ENCODE measurements at regions not wholly inside any gene's neighbourhood (a gene's known extent, or its start where the extent isn't known, plus 50 kb on each side); places are given as distances from the start of the nearest gene placed in this dataset.

DNA sequence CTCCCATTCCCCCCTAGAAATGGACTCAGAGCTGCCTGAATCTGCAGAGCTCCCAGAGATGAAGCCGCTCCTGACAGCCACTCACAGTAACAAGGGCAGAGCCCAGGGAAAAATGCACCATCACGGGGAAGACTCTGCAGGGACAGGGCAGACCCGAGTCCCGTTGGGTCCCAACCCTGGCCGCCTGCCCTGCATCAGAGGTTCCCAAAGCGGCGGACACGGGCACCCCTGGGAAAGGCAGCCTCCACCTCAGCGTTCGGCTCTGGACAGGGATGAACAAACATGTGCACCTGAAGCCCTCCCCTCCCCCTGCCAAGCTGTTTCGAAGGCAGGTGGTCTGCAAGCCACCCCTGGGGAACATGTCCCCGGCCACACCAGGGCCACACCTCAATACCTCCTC is 320.4 kb downstream of the ADGRD1 start:
- H3K4ac ChIP-seq (replicated peaks; ENCODE audit: insufficient read length, low read depth, low read length) = no peak overlapping the region
- H3K9me3 ChIP-seq (ENCODE audit: insufficient read depth in 2 of 2, low read depth in 1 of 2, low read length in 1 of 2) = no peaks in the 10 kb centered on the region
- no peak overlapping the region for H4K5ac ChIP-seq (ENCODE audit: insufficient read length, low read depth, low read length)
- H3K9ac ChIP-seq (replicated peaks in 1 of 4; ENCODE audit: extremely low read depth in 1 of 4, low read depth in 3 of 4, low read length in 3 of 4) = no peak overlapping the region
- H2BK15ac ChIP-seq (ENCODE audit: low read length) = no peak overlapping the region
- TF ChIP-seq RBBP5 (IDR thresholded peaks at IDR 0.05; ENCODE audit: borderline replicate concordance, low read depth, low read length) = no peak
- TF ChIP-seq KDM4A (IDR thresholded peaks at IDR 0.05; ENCODE audit: low read depth, low read length, severe bottlenecking) = no peak
- no peak for TF ChIP-seq BACH1 (IDR thresholded peaks at IDR 0.05; ENCODE audit: low read length)
- TF ChIP-seq TEAD4 (IDR thresholded peaks at IDR 0.05; ENCODE audit: low read depth, low read length) = no peak
- H3K4me3 ChIP-seq (ENCODE audit: extremely low read depth in 1 of 4, insufficient read depth in 2 of 4, low read depth in 3 of 4, low read length in 4 of 4) = no peak overlapping the region
- no peak for DNase-seq (ENCODE audit: low read depth in 1 of 2, low spot score in 2 of 2)
- H2BK12ac ChIP-seq (ENCODE audit: low read depth, low read length) = no peak overlapping the region
- no peak overlapping the region for H2BK20ac ChIP-seq (ENCODE audit: low read length)
- ChIA-PET CTCF (ENCODE audit: partially characterized antibody) (interaction anchor here (0.6 kb wide), 1 partner anchor 82 kb away, joined by 3 read pairs; no protein-coding TSS in a partner anchor), POLR2A (ENCODE audit: partially characterized antibody) (interaction anchor here (1.0 kb wide), 1 partner anchor 10 kb away, joined by 3 read pairs; no protein-coding TSS in a partner anchor)
- 93% methylated on average over 10 of the region's 12 CpGs; no CpG with 5 or more reads in 1 of the 2 experiments for WGBS, 2 experiments (ENCODE audit: extremely low coverage in 1 of 2, insufficient coverage in 1 of 2, insufficient read length in 1 of 2, insufficient replicate concordance in 2 of 2, low coverage in 1 of 2, low lambda C conversion rate in 2 of 2, missing lambda C conversion rate in 1 of 2)
- H2BK120ac ChIP-seq (replicated peaks; ENCODE audit: low read depth, low read length) = no peak overlapping the region
- H2AK5ac ChIP-seq (ENCODE audit: low read depth, low read length) = no peak overlapping the region
- no peak overlapping the region for H3K23ac ChIP-seq (ENCODE audit: insufficient read length)
- H3K4me2 ChIP-seq (ENCODE audit: insufficient read depth in 1 of 2, low read depth in 2 of 2, low read length in 2 of 2) = no peak overlapping the region
- peaks cover 0 to 5% of the 10 kb centered on the region in 2 experiments for H4K20me1 ChIP-seq (replicated peaks in 1 of 2; ENCODE audit: control insufficient read depth in 1 of 2, insufficient read depth in 2 of 2, low read length in 2 of 2)
- H3K79me1 ChIP-seq (ENCODE audit: low read depth, low read length) = no peaks in the 10 kb centered on the region
- H3K18ac ChIP-seq (ENCODE audit: extremely low read depth, low read length) = no peak overlapping the region
- no peak overlapping the region for H4K8ac ChIP-seq (ENCODE audit: extremely low read depth, insufficient read depth, low read length)
- no peak for FAIRE-seq
- no peaks in the 10 kb centered on the region for H3K27me3 ChIP-seq (replicated peaks in 1 of 4; ENCODE audit: control insufficient read depth in 3 of 4, extremely low read depth in 1 of 4, insufficient read depth in 3 of 4, low read length in 3 of 4)
- no peak overlapping the region for H3K56ac ChIP-seq (replicated peaks; ENCODE audit: insufficient read length, low read depth, low read length)
- H2AFZ ChIP-seq (ENCODE audit: low read length) = no peak overlapping the region
- peaks cover 5% of the 10 kb centered on the region; the same call in 1 of the 2 replicates for H3K23me2 ChIP-seq (ENCODE audit: low read depth, low read length)
- H2BK5ac ChIP-seq (ENCODE audit: low read depth, low read length) = no peak overlapping the region
- no peak overlapping the region for H3K14ac ChIP-seq (ENCODE audit: insufficient read length)
- H3K79me2 ChIP-seq (ENCODE audit: control insufficient read depth in 1 of 2, insufficient read depth in 2 of 2, low read length in 2 of 2) = no peaks in the 10 kb centered on the region
- H3K36me3 ChIP-seq (ENCODE audit: control insufficient read depth in 2 of 4, insufficient read depth in 4 of 4, low read length in 3 of 4) = no peaks in the 10 kb centered on the region; a peak in 1 of 8 replicates
- H3K27ac ChIP-seq (ENCODE audit: low read depth, low read length) = no peak overlapping the region
- H4K91ac ChIP-seq (replicated peaks; ENCODE audit: insufficient read length, low read length) = no peak overlapping the region
- H3K4me1 ChIP-seq (replicated peaks in 1 of 4; ENCODE audit: control insufficient read depth in 3 of 4, insufficient read depth in 4 of 4, low read length in 3 of 4) = peaks cover 0 to 3% (median 0%) of the 10 kb centered on the region in 4 experiments; a peak in 1 of 7 replicates

All from H1 (cell line).